GM23338 (cell line): ENCODE measurements at regions not wholly inside any gene's neighbourhood (a gene's known extent, or its start where the extent isn't known, plus 50 kb on each side); places are given as distances from the start of the nearest gene placed in this dataset.

Experiments used
- ATAC-seq: fragments of 200-7000 bp; cut with Tn5 transposase; 3 replicates; pipeline ENCODE4 v1.9.1; 2020
- DNase-seq: peaks from one replicate; pipeline ENCODE4 v3.0.0-alpha.2; 2015; ENCODE audit warnings: low spot score
- H2AFZ ChIP-seq: fragments of 200-600 bp; sonication (generic); 2 replicates; pipeline ENCODE4 v1.8.0; 2016; ENCODE audit warnings: antibody characterized with exemption, mild to moderate bottlenecking, moderate library complexity
- H3F3A ChIP-seq: fragments of 200-600 bp; sonication (generic); replicated peaks from 2 replicates; pipeline ENCODE4 v1.8.0; 2017; ENCODE audit warnings: antibody characterized with exemption, mixed run types, low read depth
- H3K27ac ChIP-seq: fragments of 200-600 bp; sonication (generic); 2 replicates; pipeline ENCODE4 v1.6.1; 2016; ENCODE audit warnings: low read depth
- H3K27me3 ChIP-seq: fragments of 200-600 bp; sonication (generic); 2 replicates; pipeline ENCODE4 v1.8.0; 2016; ENCODE audit warnings: mild to moderate bottlenecking, mixed run types, moderate library complexity; ENCODE audit not compliant: insufficient read depth
- H3K36me3 ChIP-seq: fragments of 200-600 bp; sonication (generic); 2 replicates; pipeline ENCODE4 v1.8.0; 2016; ENCODE audit warnings: mild to moderate bottlenecking; ENCODE audit not compliant: insufficient read depth
- H3K4me1 ChIP-seq: fragments of 200-600 bp; sonication (generic); 2 replicates; pipeline ENCODE4 v1.8.0; 2016; ENCODE audit warnings: mild to moderate bottlenecking, moderate library complexity; ENCODE audit not compliant: insufficient read depth
- H3K4me2 ChIP-seq: fragments of 200-600 bp; sonication (generic); 2 replicates; pipeline ENCODE4 v1.7.1; 2017; ENCODE audit warnings: mixed run types
- H3K4me3 ChIP-seq: fragments of 200-600 bp; sonication (generic); 2 replicates; pipeline ENCODE4 v1.6.1; 2016; ENCODE audit warnings: mixed run types
- H3K79me2 ChIP-seq: fragments of 200-600 bp; sonication (generic); replicated peaks from 2 replicates; pipeline ENCODE4 v1.8.0; 2017; ENCODE audit warnings: mild to moderate bottlenecking; ENCODE audit not compliant: insufficient read depth
- H3K9me2 ChIP-seq: fragments of 200-600 bp; sonication (generic); 2 replicates; pipeline ENCODE4 v1.8.0; 2017; ENCODE audit not compliant: insufficient read depth
- H4K20me1 ChIP-seq: fragments of 200-600 bp; sonication (generic); replicated peaks from 2 replicates; pipeline ENCODE4 v1.8.0; 2017; ENCODE audit warnings: mild to moderate bottlenecking; ENCODE audit not compliant: insufficient read depth
- H3K27ac Mint-ChIP-seq: 2 replicates; pipeline ENCODE4 v1.8.0; 2020; ENCODE audit warnings: inconsistent platforms, mild to moderate bottlenecking, moderate library complexity, mixed read lengths
- H3K27me3 Mint-ChIP-seq: 3 replicates; pipeline ENCODE4 v1.8.0; 2022; ENCODE audit warnings: low read depth, mild to moderate bottlenecking, moderate library complexity, mixed read lengths, inconsistent platforms; ENCODE audit not compliant: insufficient read depth, poor library complexity
- H3K36me3 Mint-ChIP-seq: 3 replicates; pipeline ENCODE4 v1.8.0; 2021; ENCODE audit warnings: low read depth, mild to moderate bottlenecking, inconsistent platforms, moderate library complexity, mixed read lengths
- H3K4me1 Mint-ChIP-seq: 3 replicates; pipeline ENCODE4 v1.8.0; 2020; ENCODE audit warnings: mild to moderate bottlenecking, inconsistent platforms, mixed read lengths
- H3K4me3 Mint-ChIP-seq: 3 replicates; pipeline ENCODE4 v1.8.0; 2021; ENCODE audit warnings: moderate library complexity, mild to moderate bottlenecking, inconsistent platforms, mixed read lengths
- H3K9me3 Mint-ChIP-seq: 3 replicates; pipeline ENCODE4 v1.8.0; 2020; ENCODE audit warnings: moderate library complexity, mild to moderate bottlenecking, inconsistent platforms, mixed read lengths
- CREB1 ChIP-seq: fragments of 250-450 bp; sonication (Bioruptor Pico); IDR thresholded peaks from 2 replicates; pipeline ENCODE4 v1.5.0; 2020; ENCODE audit warnings: low read depth, mild to moderate bottlenecking, moderate library complexity
- EZH2 ChIP-seq: fragments of 200-600 bp; sonication (generic); IDR thresholded peaks from one replicate; pipeline ENCODE4 v1.8.0; 2017; ENCODE audit warnings: antibody characterized with exemption, mild to moderate bottlenecking, low read depth; ENCODE audit not compliant: unreplicated experiment
- EZH2phosphoT487 ChIP-seq: fragments of 200-600 bp; sonication (generic); IDR thresholded peaks from one replicate; pipeline ENCODE4 v1.8.1; 2018; ENCODE audit warnings: antibody characterized with exemption; ENCODE audit not compliant: unreplicated experiment
- POLR2AphosphoS5 ChIP-seq: IDR thresholded peaks from 2 replicates; pipeline ENCODE4 v1.6.1; 2016; ENCODE audit warnings: antibody characterized with exemption, low read depth
- ZNF114 ChIP-seq: fragments of 250-450 bp; sonication (Bioruptor Pico); IDR thresholded peaks from 2 replicates; pipeline ENCODE4 v1.5.0; 2020; ENCODE audit warnings: mild to moderate bottlenecking, moderate library complexity
- TF ChIP-seq, protein P1 (sequence below): fragments of 250-450 bp; sonication (Bioruptor Pico); IDR thresholded peaks from 2 replicates; pipeline ENCODE4 v1.5.0; 2020; ENCODE audit warnings: mild to moderate bottlenecking, moderate library complexity
- TF ChIP-seq, protein P2 (sequence below): IDR thresholded peaks from one replicate; pipeline ENCODE4 v1.6.1; 2018; ENCODE audit warnings: antibody characterized with exemption; ENCODE audit not compliant: unreplicated experiment

- TF ChIP-seq, protein P1, sequence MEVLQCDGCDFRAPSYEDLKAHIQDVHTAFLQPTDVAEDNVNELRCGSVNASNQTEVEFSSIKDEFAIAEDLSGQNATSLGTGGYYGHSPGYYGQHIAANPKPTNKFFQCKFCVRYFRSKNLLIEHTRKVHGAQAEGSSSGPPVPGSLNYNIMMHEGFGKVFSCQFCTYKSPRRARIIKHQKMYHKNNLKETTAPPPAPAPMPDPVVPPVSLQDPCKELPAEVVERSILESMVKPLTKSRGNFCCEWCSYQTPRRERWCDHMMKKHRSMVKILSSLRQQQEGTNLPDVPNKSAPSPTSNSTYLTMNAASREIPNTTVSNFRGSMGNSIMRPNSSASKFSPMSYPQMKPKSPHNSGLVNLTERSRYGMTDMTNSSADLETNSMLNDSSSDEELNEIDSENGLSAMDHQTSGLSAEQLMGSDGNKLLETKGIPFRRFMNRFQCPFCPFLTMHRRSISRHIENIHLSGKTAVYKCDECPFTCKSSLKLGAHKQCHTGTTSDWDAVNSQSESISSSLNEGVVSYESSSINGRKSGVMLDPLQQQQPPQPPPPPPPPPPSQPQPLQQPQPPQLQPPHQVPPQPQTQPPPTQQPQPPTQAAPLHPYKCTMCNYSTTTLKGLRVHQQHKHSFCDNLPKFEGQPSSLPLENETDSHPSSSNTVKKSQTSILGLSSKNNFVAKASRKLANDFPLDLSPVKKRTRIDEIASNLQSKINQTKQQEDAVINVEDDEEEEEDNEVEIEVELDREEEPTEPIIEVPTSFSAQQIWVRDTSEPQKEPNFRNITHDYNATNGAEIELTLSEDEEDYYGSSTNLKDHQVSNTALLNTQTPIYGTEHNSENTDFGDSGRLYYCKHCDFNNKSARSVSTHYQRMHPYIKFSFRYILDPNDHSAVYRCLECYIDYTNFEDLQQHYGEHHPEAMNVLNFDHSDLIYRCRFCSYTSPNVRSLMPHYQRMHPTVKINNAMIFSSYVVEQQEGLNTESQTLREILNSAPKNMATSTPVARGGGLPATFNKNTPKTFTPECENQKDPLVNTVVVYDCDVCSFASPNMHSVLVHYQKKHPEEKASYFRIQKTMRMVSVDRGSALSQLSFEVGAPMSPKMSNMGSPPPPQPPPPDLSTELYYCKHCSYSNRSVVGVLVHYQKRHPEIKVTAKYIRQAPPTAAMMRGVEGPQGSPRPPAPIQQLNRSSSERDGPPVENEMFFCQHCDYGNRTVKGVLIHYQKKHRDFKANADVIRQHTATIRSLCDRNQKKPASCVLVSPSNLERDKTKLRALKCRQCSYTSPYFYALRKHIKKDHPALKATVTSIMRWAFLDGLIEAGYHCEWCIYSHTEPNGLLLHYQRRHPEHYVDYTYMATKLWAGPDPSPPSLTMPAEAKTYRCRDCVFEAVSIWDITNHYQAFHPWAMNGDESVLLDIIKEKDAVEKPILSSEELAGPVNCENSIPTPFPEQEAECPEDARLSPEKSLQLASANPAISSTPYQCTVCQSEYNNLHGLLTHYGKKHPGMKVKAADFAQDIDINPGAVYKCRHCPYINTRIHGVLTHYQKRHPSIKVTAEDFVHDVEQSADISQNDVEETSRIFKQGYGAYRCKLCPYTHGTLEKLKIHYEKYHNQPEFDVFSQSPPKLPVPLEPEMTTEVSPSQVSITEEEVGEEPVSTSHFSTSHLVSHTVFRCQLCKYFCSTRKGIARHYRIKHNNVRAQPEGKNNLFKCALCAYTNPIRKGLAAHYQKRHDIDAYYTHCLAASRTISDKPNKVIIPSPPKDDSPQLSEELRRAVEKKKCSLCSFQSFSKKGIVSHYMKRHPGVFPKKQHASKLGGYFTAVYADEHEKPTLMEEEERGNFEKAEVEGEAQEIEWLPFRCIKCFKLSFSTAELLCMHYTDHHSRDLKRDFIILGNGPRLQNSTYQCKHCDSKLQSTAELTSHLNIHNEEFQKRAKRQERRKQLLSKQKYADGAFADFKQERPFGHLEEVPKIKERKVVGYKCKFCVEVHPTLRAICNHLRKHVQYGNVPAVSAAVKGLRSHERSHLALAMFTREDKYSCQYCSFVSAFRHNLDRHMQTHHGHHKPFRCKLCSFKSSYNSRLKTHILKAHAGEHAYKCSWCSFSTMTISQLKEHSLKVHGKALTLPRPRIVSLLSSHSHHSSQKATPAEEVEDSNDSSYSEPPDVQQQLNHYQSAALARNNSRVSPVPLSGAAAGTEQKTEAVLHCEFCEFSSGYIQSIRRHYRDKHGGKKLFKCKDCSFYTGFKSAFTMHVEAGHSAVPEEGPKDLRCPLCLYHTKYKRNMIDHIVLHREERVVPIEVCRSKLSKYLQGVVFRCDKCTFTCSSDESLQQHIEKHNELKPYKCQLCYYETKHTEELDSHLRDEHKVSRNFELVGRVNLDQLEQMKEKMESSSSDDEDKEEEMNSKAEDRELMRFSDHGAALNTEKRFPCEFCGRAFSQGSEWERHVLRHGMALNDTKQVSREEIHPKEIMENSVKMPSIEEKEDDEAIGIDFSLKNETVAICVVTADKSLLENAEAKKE (CRISPR knock-in tag), result no peak
Measured at GRCh38 chr6:140597181-140597580, 1222.7 kb upstream of the CITED2 start (continued).

- Histone ChIP-seq H4K20me1 (no peaks in the 10 kb centered on the region), H3K9me2 (0 out of 2 replicates have a peak, but pooled peaks cover 3% of the 10 kb centered on the region), H3K36me3 (no peaks in the 10 kb centered on the region), H3K4me2 (no peak overlapping the region), H3K4me1 (no peaks in the 10 kb centered on the region), H3K27ac (no peak overlapping the region), H3F3A (no peaks in the 10 kb centered on the region), H3K27me3 (no peaks in the 10 kb centered on the region), H3K4me3 (no peak overlapping the region), H2AFZ (no peak overlapping the region), H3K79me2 (no peaks in the 10 kb centered on the region)
- H3K4me1 Mint-ChIP-seq, result no peaks in the 10 kb centered on the region
- no peak overlapping the region for H3K27ac Mint-ChIP-seq
- DNase-seq (no peak), ATAC-seq (no peak)
- no peak overlapping the region for H3K4me3 Mint-ChIP-seq
- H3K27me3 Mint-ChIP-seq, result no peaks in the 10 kb centered on the region
- peaks cover 11% of the 10 kb centered on the region; the same call in 2 of the 3 replicates for H3K9me3 Mint-ChIP-seq
- H3K36me3 Mint-ChIP-seq, result peaks cover 7% of the 10 kb centered on the region
- TF ChIP-seq EZH2 (no peak), ZNF114 (CRISPR knock-in tag) (no peak), CREB1 (CRISPR knock-in tag) (no peak), EZH2phosphoT487 (no peak), POLR2AphosphoS5 (no peak)
- TF ChIP-seq, protein P1 (CRISPR knock-in tag), result no peak
- TF ChIP-seq, protein P2, sequence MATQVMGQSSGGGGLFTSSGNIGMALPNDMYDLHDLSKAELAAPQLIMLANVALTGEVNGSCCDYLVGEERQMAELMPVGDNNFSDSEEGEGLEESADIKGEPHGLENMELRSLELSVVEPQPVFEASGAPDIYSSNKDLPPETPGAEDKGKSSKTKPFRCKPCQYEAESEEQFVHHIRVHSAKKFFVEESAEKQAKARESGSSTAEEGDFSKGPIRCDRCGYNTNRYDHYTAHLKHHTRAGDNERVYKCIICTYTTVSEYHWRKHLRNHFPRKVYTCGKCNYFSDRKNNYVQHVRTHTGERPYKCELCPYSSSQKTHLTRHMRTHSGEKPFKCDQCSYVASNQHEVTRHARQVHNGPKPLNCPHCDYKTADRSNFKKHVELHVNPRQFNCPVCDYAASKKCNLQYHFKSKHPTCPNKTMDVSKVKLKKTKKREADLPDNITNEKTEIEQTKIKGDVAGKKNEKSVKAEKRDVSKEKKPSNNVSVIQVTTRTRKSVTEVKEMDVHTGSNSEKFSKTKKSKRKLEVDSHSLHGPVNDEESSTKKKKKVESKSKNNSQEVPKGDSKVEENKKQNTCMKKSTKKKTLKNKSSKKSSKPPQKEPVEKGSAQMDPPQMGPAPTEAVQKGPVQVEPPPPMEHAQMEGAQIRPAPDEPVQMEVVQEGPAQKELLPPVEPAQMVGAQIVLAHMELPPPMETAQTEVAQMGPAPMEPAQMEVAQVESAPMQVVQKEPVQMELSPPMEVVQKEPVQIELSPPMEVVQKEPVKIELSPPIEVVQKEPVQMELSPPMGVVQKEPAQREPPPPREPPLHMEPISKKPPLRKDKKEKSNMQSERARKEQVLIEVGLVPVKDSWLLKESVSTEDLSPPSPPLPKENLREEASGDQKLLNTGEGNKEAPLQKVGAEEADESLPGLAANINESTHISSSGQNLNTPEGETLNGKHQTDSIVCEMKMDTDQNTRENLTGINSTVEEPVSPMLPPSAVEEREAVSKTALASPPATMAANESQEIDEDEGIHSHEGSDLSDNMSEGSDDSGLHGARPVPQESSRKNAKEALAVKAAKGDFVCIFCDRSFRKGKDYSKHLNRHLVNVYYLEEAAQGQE, result no peak
Measured at GRCh38 chr6:140594806-140595128, 1220.3 kb upstream of the CITED2 start.
